PC-9 (cell line): ENCODE measurements at regions not wholly inside any gene's neighbourhood (a gene's known extent, or its start where the extent isn't known, plus 50 kb on each side); places are given as distances from the start of the nearest gene placed in this dataset.

Source experiments
- BruUV-seq: library from RNA; stranded (reverse); fragments of 400-500 nt; replicated peaks from 2 replicates; lab custom pipeline; 2021; lab: Mats Ljungman, UMichigan
- CTCF ChIA-PET: fragments of 300-600 bp; sonication (Branson Sonifier 250); formaldehyde crosslinking; loops from one replicate; lab custom pipeline; 2022; ENCODE audit warnings: antibody characterized with exemption; lab: Charles Lee
- POLR2A ChIA-PET: fragments of 300-600 bp; sonication (Branson Sonifier 250); formaldehyde crosslinking; loops from one replicate; lab custom pipeline; 2022; ENCODE audit warnings: antibody characterized with exemption; ENCODE audit not compliant: unreplicated experiment; lab: Charles Lee
- DNase-seq, 2 experiments: peaks; one replicate each; pipeline versions ENCODE4 v3.0.0 to v3.0.0-alpha.2; 2015 to 2022; ENCODE audit warnings: mixed read lengths in 1 of 2
- H2AFZ ChIP-seq: fragments of 200-600 bp; sonication (generic); 2 replicates; pipeline ENCODE4 v1.8.1; 2017; ENCODE audit warnings: antibody characterized with exemption
- H3F3A ChIP-seq: fragments of 200-600 bp; sonication (generic); 2 replicates; pipeline ENCODE4 v1.8.1; 2017; ENCODE audit warnings: antibody characterized with exemption, mild to moderate bottlenecking, low read depth; ENCODE audit not compliant: insufficient read depth
- H3K27ac ChIP-seq: fragments of 200-600 bp; sonication (generic); 2 replicates; pipeline ENCODE4 v1.6.1; 2016; ENCODE audit warnings: mixed run types
- H3K27me3 ChIP-seq: fragments of 200-600 bp; sonication (generic); 2 replicates; pipeline ENCODE4 v1.6.1; 2016; ENCODE audit warnings: low read depth, mixed run types; ENCODE audit not compliant: insufficient read depth
- H3K36me3 ChIP-seq: fragments of 200-600 bp; sonication (generic); 2 replicates; pipeline ENCODE4 v1.6.1; 2016; ENCODE audit warnings: low read depth, mixed run types
- H3K4me1 ChIP-seq: fragments of 200-600 bp; sonication (generic); replicated peaks from 2 replicates; pipeline ENCODE4 v1.6.1; 2016; ENCODE audit warnings: mixed run types; ENCODE audit not compliant: insufficient read depth
- H3K4me2 ChIP-seq: fragments of 200-600 bp; sonication (generic); 2 replicates; pipeline ENCODE4 v1.6.1; 2017; ENCODE audit warnings: mixed run types
- H3K4me3 ChIP-seq: fragments of 200-600 bp; sonication (generic); 2 replicates; pipeline ENCODE4 v1.6.1; 2016; ENCODE audit warnings: mixed run types
- H3K79me2 ChIP-seq: fragments of 200-600 bp; sonication (generic); 2 replicates; pipeline ENCODE4 v1.6.1; 2017; ENCODE audit warnings: low read depth, mixed run types
- H3K9me2 ChIP-seq: fragments of 200-600 bp; sonication (generic); 2 replicates; pipeline ENCODE4 v1.8.1; 2017; ENCODE audit warnings: mild to moderate bottlenecking; ENCODE audit not compliant: insufficient read depth
- H3K9me3 ChIP-seq: fragments of 200-600 bp; sonication (generic); 2 replicates; pipeline ENCODE4 v1.8.1; 2016; ENCODE audit warnings: low read depth; ENCODE audit not compliant: insufficient read depth
- H4K20me1 ChIP-seq: fragments of 200-600 bp; sonication (generic); 2 replicates; pipeline ENCODE4 v1.8.1; 2017; ENCODE audit not compliant: insufficient read depth
- EZH2 ChIP-seq: fragments of 200-600 bp; sonication (generic); IDR thresholded peaks from 2 replicates; pipeline ENCODE4 v1.8.0; 2017; ENCODE audit warnings: antibody characterized with exemption, low read depth
- intact Hi-C: fragments of 100-400 bp; cut with micrococcal nuclease; formaldehyde crosslinking; loops from one replicate; pipeline ENCODE4 v1.10.0; 2022; ENCODE audit not compliant: unreplicated experiment
- TF ChIP-seq, protein P1 (sequence below): fragments of 200-600 bp; sonication (generic); conservative IDR thresholded peaks from 2 replicates; pipeline ENCODE4 v1.6.1; 2017; ENCODE audit warnings: mixed run types, antibody characterized with exemption, mild to moderate bottlenecking, moderate library complexity

DNA sequence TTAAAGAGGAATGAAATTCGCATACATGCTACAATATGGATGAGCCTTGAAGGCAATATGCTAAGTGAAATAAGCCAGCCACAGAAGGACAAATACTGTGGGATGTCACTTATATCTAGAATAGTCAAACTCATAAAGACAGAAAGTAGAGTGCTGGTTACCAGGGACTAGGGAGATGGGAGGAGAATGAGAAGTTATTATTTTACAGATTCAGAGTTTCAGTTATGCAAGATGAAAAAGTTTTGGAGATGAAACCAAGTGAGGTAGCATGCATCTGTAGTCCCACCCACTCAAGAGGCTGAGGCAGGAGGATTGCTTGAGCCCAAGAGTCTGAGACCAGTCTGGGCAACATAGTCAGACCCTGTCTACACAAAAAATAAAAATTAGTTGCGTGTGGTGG, 82.5 kb upstream of the ARID1B start:
- H3K79me2 ChIP-seq, result no peaks in the 10 kb centered on the region
- no TSS peak for BruUV-seq

DNA sequence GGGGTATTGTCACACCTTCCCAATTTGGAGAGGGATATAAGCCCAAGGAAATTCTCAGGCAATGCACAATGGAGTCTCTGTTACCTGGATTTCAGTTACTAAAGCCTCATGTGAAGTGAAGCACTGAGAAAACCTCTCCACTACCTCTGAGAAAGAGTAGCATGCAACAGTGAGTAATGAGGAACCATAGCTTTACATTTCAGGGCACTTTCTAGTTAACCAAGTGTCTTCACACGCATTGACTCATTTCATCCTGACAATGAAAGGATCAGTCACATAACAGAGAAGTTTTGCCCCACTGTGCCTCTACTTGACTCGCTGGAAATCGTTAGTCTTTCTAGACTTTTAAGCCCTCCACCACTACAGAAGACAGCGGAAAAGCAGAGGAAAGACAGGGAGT, 86.2 kb upstream of the ARID1B start:
- Histone ChIP-seq H3F3A (peaks cover 18% of the 10 kb centered on the region), H3K4me3 (no peak overlapping the region), H2AFZ (no peak overlapping the region), H3K27me3 (no peaks in the 10 kb centered on the region), H3K4me2 (no peak overlapping the region), H3K79me2 (no peaks in the 10 kb centered on the region), H3K27ac (no peak overlapping the region), H3K9me2 (no peaks in the 10 kb centered on the region), H3K9me3 (no peaks in the 10 kb centered on the region), H4K20me1 (no peaks in the 10 kb centered on the region), H3K36me3 (no peaks in the 10 kb centered on the region), H3K4me1 (peaks cover 7% of the 10 kb centered on the region)
- TF ChIP-seq EZH2, result no peak
- TF ChIP-seq, protein P1, sequence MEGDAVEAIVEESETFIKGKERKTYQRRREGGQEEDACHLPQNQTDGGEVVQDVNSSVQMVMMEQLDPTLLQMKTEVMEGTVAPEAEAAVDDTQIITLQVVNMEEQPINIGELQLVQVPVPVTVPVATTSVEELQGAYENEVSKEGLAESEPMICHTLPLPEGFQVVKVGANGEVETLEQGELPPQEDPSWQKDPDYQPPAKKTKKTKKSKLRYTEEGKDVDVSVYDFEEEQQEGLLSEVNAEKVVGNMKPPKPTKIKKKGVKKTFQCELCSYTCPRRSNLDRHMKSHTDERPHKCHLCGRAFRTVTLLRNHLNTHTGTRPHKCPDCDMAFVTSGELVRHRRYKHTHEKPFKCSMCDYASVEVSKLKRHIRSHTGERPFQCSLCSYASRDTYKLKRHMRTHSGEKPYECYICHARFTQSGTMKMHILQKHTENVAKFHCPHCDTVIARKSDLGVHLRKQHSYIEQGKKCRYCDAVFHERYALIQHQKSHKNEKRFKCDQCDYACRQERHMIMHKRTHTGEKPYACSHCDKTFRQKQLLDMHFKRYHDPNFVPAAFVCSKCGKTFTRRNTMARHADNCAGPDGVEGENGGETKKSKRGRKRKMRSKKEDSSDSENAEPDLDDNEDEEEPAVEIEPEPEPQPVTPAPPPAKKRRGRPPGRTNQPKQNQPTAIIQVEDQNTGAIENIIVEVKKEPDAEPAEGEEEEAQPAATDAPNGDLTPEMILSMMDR, result no peak
- intact Hi-C loops, result no loop called here
- DNase-seq, result no peak
- ChIA-PET CTCF (no interaction called here), POLR2A (no interaction called here)
- no TSS peak for BruUV-seq

More for the DNA sequence above, 82.5 kb upstream of the ARID1B start:
- CTCF ChIA-PET, result no interaction called here
- H3K4me2 ChIP-seq, result no peak overlapping the region
- POLR2A ChIA-PET, result no interaction called here
- H3K4me3 ChIP-seq, result no peak overlapping the region
- H3K36me3 ChIP-seq, result no peaks in the 10 kb centered on the region
- intact Hi-C loops, result no loop called here
- peaks cover 10% of the 10 kb centered on the region for H3F3A ChIP-seq
- H3K4me1 ChIP-seq, result 0 out of 2 replicates have a peak, but pooled peaks cover 11% of the 10 kb centered on the region
- H2AFZ ChIP-seq, result no peak overlapping the region
- H3K27ac ChIP-seq, result no peak overlapping the region
- no peaks in the 10 kb centered on the region for H4K20me1 ChIP-seq
- TF ChIP-seq, protein P1, result no peak
- no peak for TF ChIP-seq EZH2
- no peak for DNase-seq
- H3K27me3 ChIP-seq, result no peaks in the 10 kb centered on the region
- no peaks in the 10 kb centered on the region for H3K9me2 ChIP-seq
- no peaks in the 10 kb centered on the region for H3K9me3 ChIP-seq

DNA sequence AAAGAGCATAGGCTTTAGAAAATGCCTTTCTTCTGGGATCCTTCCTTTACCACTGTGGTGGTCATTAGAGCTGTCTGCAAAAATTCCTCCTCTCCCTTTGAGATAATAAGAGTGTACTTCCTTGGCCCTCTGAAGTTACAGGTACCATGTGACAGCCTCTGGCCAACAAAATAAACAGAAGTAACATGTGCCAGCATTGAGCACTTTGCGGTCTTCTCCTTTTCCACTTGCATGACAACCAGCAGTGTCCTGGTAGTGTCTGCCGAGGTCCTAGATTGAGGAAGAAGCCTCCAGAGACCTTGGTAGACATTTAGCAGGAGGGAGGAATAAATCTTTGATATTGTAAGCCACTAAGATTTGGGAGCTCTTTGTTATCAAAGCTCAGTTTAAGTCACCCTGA, 87.5 kb upstream of the ARID1B start:
- no peak for DNase-seq
- intact Hi-C loops, result loop anchor here (5.0 kb wide), 2 partner anchors 33 to 127 kb away; no protein-coding TSS in a partner anchor
- H3K36me3 ChIP-seq, result no peaks in the 10 kb centered on the region
- H2AFZ ChIP-seq, result no peak overlapping the region
- POLR2A ChIA-PET, result no interaction called here
- no peaks in the 10 kb centered on the region for H3K9me2 ChIP-seq
- no peak overlapping the region for H3K4me3 ChIP-seq
- peaks cover 20% of the 10 kb centered on the region for H3F3A ChIP-seq
- CTCF ChIA-PET, result no interaction called here
- TF ChIP-seq, protein P1, result no peak
- TF ChIP-seq EZH2, result no peak
- H3K9me3 ChIP-seq, result no peaks in the 10 kb centered on the region
- no peaks in the 10 kb centered on the region for H4K20me1 ChIP-seq
- no TSS peak for BruUV-seq
- H3K27ac ChIP-seq, result no peak overlapping the region
- no peak overlapping the region for H3K4me2 ChIP-seq
- no peaks in the 10 kb centered on the region for H3K27me3 ChIP-seq
- H3K4me1 ChIP-seq, result peaks cover 16% of the 10 kb centered on the region
- no peaks in the 10 kb centered on the region for H3K79me2 ChIP-seq
